HEK293 (cell line): ENCODE measurements at regions not wholly inside any gene's neighbourhood (a gene's known extent, or its start where the extent isn't known, plus 50 kb on each side); places are given as distances from the start of the nearest gene placed in this dataset.

ENCODE experiments used
- CTCF ChIA-PET: fragments of 350-600 bp; formaldehyde crosslinking; extraction: SDS; loops from one replicate; lab custom pipeline; 2021; ENCODE audit warnings: antibody characterized with exemption; lab: Yijun Ruan, JAX
- POLR2A ChIA-PET: fragments of 300-600 bp; formaldehyde crosslinking; extraction: SDS; loops from one replicate; lab custom pipeline; 2020; ENCODE audit warnings: antibody characterized with exemption, inconsistent platforms; lab: Yijun Ruan, JAX
- H3K27ac ChIP-seq: fragments of 200-500 bp; sonication (Bioruptor generic); 2 replicates; pipeline ENCODE4 v1.5.1; 2014; ENCODE audit warnings: low read depth, low read length, control low read depth, inconsistent platforms; ENCODE audit errors: extremely low read depth
- H3K36me3 ChIP-seq, 2 experiments: fragments of 200-500 bp in 1 of 2; sonication (Bioruptor generic) in 1 of 2; 1 replicate in 1 of 2; 2 replicates in 1 of 2; pipeline ENCODE4 v1.5.1; 2014 to 2017; ENCODE audit warnings: inconsistent platforms in 2 of 2, low read length in 2 of 2; ENCODE audit not compliant: control insufficient read depth in 2 of 2, insufficient read depth in 1 of 2
- H3K4me1 ChIP-seq: fragments of 200-500 bp; sonication (Bioruptor generic); 2 replicates; pipeline ENCODE4 v1.5.1; 2014; ENCODE audit warnings: mild to moderate bottlenecking, low read length, inconsistent platforms; ENCODE audit not compliant: control insufficient read depth, insufficient read depth
- H3K4me3 ChIP-seq: 2 replicates; pipeline ENCODE4 v1.5.1; 2011; ENCODE audit warnings: low read depth, mild to moderate bottlenecking, control low read depth, low read length, moderate library complexity
- H3K9me3 ChIP-seq: fragments of 200-500 bp; sonication (Bioruptor generic); 2 replicates; pipeline ENCODE4 v1.5.1; 2014; ENCODE audit warnings: low read depth, low read length, inconsistent platforms; ENCODE audit not compliant: control insufficient read depth, insufficient read depth
- KLF16 ChIP-seq: fragments of 450-650 bp; formaldehyde crosslinking; IDR thresholded peaks from 2 replicates; pipeline ENCODE4 v1.5.1; 2017; ENCODE audit warnings: missing biosample characterization, missing genetic modification characterization
- MYNN ChIP-seq: fragments of 450-650 bp; formaldehyde crosslinking; IDR thresholded peaks from 2 replicates; pipeline ENCODE4 v1.5.1; 2016; ENCODE audit warnings: missing biosample characterization, missing genetic modification characterization, borderline replicate concordance
- OVOL3 ChIP-seq: fragments of 450-650 bp; formaldehyde crosslinking; IDR thresholded peaks from 2 replicates; pipeline ENCODE4 v1.5.1; 2016; ENCODE audit warnings: missing biosample characterization, missing genetic modification characterization
- SP2 ChIP-seq: fragments of 450-650 bp; formaldehyde crosslinking; IDR thresholded peaks from 2 replicates; pipeline ENCODE4 v1.5.1; 2016; ENCODE audit warnings: missing biosample characterization, missing genetic modification characterization
- YY1 ChIP-seq: fragments of 450-650 bp; formaldehyde crosslinking; IDR thresholded peaks from 2 replicates; pipeline ENCODE4 v1.5.1; 2018; ENCODE audit warnings: missing biosample characterization, missing genetic modification characterization
- ZFP37 ChIP-seq: fragments of 450-650 bp; formaldehyde crosslinking; IDR thresholded peaks from 2 replicates; pipeline ENCODE4 v1.5.1; 2016; ENCODE audit warnings: missing biosample characterization, missing genetic modification characterization
- ZIC2 ChIP-seq: fragments of 450-650 bp; formaldehyde crosslinking; IDR thresholded peaks from 2 replicates; pipeline ENCODE4 v1.5.1; 2016; ENCODE audit warnings: missing biosample characterization, missing genetic modification characterization
- ZNF132 ChIP-seq: fragments of 450-650 bp; formaldehyde crosslinking; IDR thresholded peaks from 2 replicates; pipeline ENCODE4 v1.5.1; 2017; ENCODE audit warnings: missing biosample characterization, missing genetic modification characterization, borderline replicate concordance
- ZNF140 ChIP-seq: fragments of 450-650 bp; formaldehyde crosslinking; IDR thresholded peaks from 2 replicates; pipeline ENCODE4 v1.5.1; 2016; ENCODE audit warnings: missing biosample characterization, missing genetic modification characterization
- ZNF169 ChIP-seq: fragments of 450-650 bp; formaldehyde crosslinking; IDR thresholded peaks from 2 replicates; pipeline ENCODE4 v1.5.1; 2016; ENCODE audit warnings: missing biosample characterization, missing genetic modification characterization
- ZNF211 ChIP-seq: fragments of 450-650 bp; formaldehyde crosslinking; IDR thresholded peaks from 2 replicates; pipeline ENCODE4 v1.5.1; 2016; ENCODE audit warnings: low read depth, missing biosample characterization, missing genetic modification characterization
- ZNF239 ChIP-seq: fragments of 450-650 bp; formaldehyde crosslinking; IDR thresholded peaks from 2 replicates; pipeline ENCODE4 v1.5.1; 2016; ENCODE audit warnings: missing biosample characterization, missing genetic modification characterization
- ZNF266 ChIP-seq: fragments of 450-650 bp; formaldehyde crosslinking; IDR thresholded peaks from 2 replicates; pipeline ENCODE4 v1.5.1; 2016; ENCODE audit warnings: missing biosample characterization, missing genetic modification characterization, low read depth
- ZNF324 ChIP-seq: fragments of 450-650 bp; formaldehyde crosslinking; IDR thresholded peaks from 2 replicates; pipeline ENCODE4 v1.5.1; 2016; ENCODE audit warnings: missing biosample characterization, missing genetic modification characterization
- ZNF354C ChIP-seq: fragments of 450-650 bp; formaldehyde crosslinking; IDR thresholded peaks from 2 replicates; pipeline ENCODE4 v1.5.1; 2016; ENCODE audit warnings: missing biosample characterization, missing genetic modification characterization, low read depth, borderline replicate concordance
- ZNF501 ChIP-seq: fragments of 450-650 bp; formaldehyde crosslinking; IDR thresholded peaks from 2 replicates; pipeline ENCODE4 v1.5.1; 2016; ENCODE audit warnings: missing biosample characterization, missing genetic modification characterization
- ZNF510 ChIP-seq: fragments of 450-650 bp; formaldehyde crosslinking; IDR thresholded peaks from 2 replicates; pipeline ENCODE4 v1.5.1; 2018; ENCODE audit warnings: mild to moderate bottlenecking, missing genetic modification characterization, missing biosample characterization; ENCODE audit not compliant: insufficient replicate concordance
- ZNF544 ChIP-seq: fragments of 450-650 bp; formaldehyde crosslinking; IDR thresholded peaks from 2 replicates; pipeline ENCODE4 v1.5.0; 2017; ENCODE audit warnings: missing biosample characterization, missing genetic modification characterization
- ZNF549 ChIP-seq: fragments of 450-650 bp; IDR thresholded peaks from 2 replicates; pipeline ENCODE4 v1.5.1; 2018; ENCODE audit warnings: missing biosample characterization, missing genetic modification characterization, mild to moderate bottlenecking, inconsistent platforms, moderate library complexity
- ZNF585B ChIP-seq: fragments of 450-650 bp; formaldehyde crosslinking; IDR thresholded peaks from 2 replicates; pipeline ENCODE4 v1.5.1; 2016; ENCODE audit warnings: missing biosample characterization, missing genetic modification characterization
- ZNF658 ChIP-seq: fragments of 450-650 bp; formaldehyde crosslinking; IDR thresholded peaks from 2 replicates; pipeline ENCODE4; 2016; ENCODE audit warnings: missing biosample characterization, missing genetic modification characterization
- ZNF692 ChIP-seq: fragments of 450-650 bp; formaldehyde crosslinking; IDR thresholded peaks from 2 replicates; pipeline ENCODE4 v1.5.1; 2016; ENCODE audit warnings: missing biosample characterization, missing genetic modification characterization
- ZNF707 ChIP-seq: fragments of 450-650 bp; formaldehyde crosslinking; IDR thresholded peaks from 2 replicates; pipeline ENCODE4 v1.5.1; 2016; ENCODE audit warnings: missing biosample characterization, missing genetic modification characterization
- ZNF791 ChIP-seq: fragments of 450-650 bp; formaldehyde crosslinking; IDR thresholded peaks from 2 replicates; pipeline ENCODE4 v1.5.1; 2016; ENCODE audit warnings: missing biosample characterization, missing genetic modification characterization
- TF ChIP-seq, protein P1 (sequence below): fragments of 450-650 bp; formaldehyde crosslinking; IDR thresholded peaks from 2 replicates; pipeline ENCODE4 v1.5.1; 2016; ENCODE audit warnings: missing biosample characterization, missing genetic modification characterization
- TF ChIP-seq, protein P2 (sequence below): fragments of 450-650 bp; formaldehyde crosslinking; IDR thresholded peaks from 2 replicates; pipeline ENCODE4 v1.5.1; 2016; ENCODE audit warnings: missing biosample characterization, missing genetic modification characterization

DNA sequence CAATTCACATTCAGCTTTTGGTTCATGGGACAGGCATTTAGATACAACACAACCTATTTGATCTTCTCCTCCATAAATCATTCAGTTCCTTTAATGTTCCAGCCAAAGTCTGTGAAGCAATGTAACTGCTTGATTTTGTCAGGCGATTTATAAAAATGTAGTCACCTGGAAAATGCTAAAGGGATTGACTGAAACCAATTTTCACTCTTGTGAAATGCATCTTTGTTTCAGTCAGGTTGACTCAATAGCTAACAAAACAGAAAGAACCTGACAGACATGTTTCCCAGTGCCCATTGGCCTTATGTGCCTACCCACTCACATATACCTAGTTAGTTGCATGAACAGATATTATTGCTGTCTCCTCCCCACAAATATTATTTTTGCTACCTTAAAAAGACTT lies 335.7 kb downstream of the CHRM3 start:
- CTCF ChIA-PET, result interaction anchor here (0.8 kb wide), 1 partner anchor 309 kb away, joined by 3 read pairs; no protein-coding TSS in a partner anchor
- no peaks in the 10 kb centered on the region for H3K36me3 ChIP-seq
- H3K4me1 ChIP-seq, result peaks cover 21% of the 10 kb centered on the region
- TF ChIP-seq ZNF211 (no peak), ZNF585B (tag by site-specific recombination) (no peak), ZNF544 (tag by site-specific recombination) (no peak), YY1 (no peak), KLF16 (no peak), MYNN (tag by site-specific recombination) (no peak)
- TF ChIP-seq, protein P1, sequence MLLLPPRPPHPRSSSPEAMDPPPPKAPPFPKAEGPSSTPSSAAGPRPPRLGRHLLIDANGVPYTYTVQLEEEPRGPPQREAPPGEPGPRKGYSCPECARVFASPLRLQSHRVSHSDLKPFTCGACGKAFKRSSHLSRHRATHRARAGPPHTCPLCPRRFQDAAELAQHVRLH (tag by site-specific recombination), result no peak
- no peak overlapping the region for H3K4me3 ChIP-seq
- no peak overlapping the region for H3K27ac ChIP-seq
- no peaks in the 10 kb centered on the region for H3K9me3 ChIP-seq
- POLR2A ChIA-PET, result no interaction called here

DNA sequence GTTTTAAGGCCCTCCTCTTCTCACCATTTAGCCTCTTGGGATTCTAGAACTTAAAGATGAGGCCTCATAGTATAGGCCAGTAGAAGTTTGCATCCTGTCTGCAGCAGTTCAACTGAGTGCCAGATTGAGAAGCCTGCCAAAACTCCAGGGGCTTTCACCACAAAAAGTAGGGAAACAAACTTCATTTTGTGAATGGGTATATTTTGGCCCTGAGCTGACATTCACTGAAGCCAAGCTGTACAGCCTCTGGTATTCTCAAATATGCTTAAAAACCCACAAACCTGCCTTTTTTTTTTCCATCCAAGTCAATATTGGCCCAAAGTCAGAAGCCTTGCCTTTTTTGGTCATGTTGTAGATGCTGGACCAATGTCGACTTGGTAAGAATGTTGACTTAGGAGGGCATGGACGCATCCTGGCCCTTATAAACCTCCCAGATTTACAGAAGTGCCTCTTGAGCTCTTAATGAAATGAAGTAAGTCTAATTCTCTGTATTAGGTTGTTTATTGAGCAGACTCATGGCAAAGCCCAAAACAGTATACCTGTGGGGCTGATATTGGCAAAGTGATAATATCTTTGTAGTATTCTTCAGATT lies 337.5 kb downstream of the CHRM3 start:
- CTCF ChIA-PET, result interaction anchor here (0.6 to 0.8 kb wide), 2 partner anchors 48 to 277 kb away, joined by 3 to 4 read pairs; no protein-coding TSS in a partner anchor
- peaks cover 13% of the 10 kb centered on the region for H3K4me1 ChIP-seq

DNA sequence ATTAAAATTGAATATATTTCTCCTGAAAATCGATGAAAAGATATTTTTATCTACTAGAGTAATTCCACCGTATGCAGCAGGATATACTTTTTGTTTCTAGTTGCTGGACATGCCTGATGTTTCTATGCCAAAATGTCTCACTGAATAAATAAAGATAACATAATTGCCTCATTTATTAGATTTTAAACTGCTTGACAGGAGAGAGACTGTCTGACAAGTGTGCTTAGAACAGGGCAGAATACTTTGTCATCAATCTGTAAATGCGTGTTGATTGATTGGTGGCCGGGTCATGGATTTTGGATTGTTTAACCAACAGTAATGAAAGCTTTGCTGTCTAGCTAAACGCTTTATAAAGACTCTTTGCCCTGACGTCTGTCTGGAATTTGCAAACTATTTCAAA lies 339.0 kb downstream of the CHRM3 start:
- no peak overlapping the region for H3K4me3 ChIP-seq
- H3K36me3 ChIP-seq, result no peaks in the 10 kb centered on the region
- peaks cover 13% of the 10 kb centered on the region for H3K4me1 ChIP-seq
- H3K9me3 ChIP-seq, result no peaks in the 10 kb centered on the region
- TF ChIP-seq ZNF549 (tag by site-specific recombination) (no peak), ZNF140 (tag by site-specific recombination) (no peak), OVOL3 (tag by site-specific recombination) (no peak), ZFP37 (tag by site-specific recombination) (no peak), ZNF132 (tag by site-specific recombination) (no peak), ZNF266 (tag by site-specific recombination) (no peak), ZNF354C (no peak), ZNF791 (tag by site-specific recombination) (no peak), ZIC2 (tag by site-specific recombination) (no peak), ZNF658 (tag by site-specific recombination) (no peak), ZNF501 (tag by site-specific recombination) (no peak), SP2 (tag by site-specific recombination) (no peak)
- TF ChIP-seq, protein P2, sequence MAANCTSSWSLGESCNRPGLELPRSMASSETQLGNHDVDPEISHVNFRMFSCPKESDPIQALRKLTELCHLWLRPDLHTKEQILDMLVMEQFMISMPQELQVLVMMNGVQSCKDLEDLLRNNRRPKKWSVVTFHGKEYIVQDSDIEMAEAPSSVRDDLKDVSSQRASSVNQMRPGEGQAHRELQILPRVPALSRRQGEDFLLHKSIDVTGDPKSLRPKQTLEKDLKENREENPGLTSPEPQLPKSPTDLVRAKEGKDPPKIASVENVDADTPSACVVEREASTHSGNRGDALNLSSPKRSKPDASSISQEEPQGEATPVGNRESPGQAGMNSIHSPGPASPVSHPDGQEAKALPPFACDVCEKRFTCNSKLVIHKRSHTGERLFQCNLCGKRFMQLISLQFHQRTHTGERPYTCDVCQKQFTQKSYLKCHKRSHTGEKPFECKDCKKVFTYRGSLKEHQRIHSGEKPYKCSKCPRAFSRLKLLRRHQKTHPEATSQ (tag by site-specific recombination), result no peak
- TF ChIP-seq, all 188 proteins: peak for 0
- ChIA-PET POLR2A (no interaction called here), CTCF (no interaction called here)
- H3K27ac ChIP-seq, result no peak overlapping the region

More for the DNA sequence above, 337.5 kb downstream of the CHRM3 start:
- H3K27ac ChIP-seq, result no peak overlapping the region
- TF ChIP-seq YY1, result no peak
- TF ChIP-seq ZNF239 (tag by site-specific recombination), result no peak
- TF ChIP-seq ZNF324 (tag by site-specific recombination), result no peak
- no peak for TF ChIP-seq ZNF707 (tag by site-specific recombination)
- TF ChIP-seq ZNF692 (tag by site-specific recombination), result no peak
- no peak for TF ChIP-seq ZNF510 (tag by site-specific recombination)
- TF ChIP-seq ZNF169 (tag by site-specific recombination), result no peak
- TF ChIP-seq SP2 (tag by site-specific recombination), result no peak
- H3K9me3 ChIP-seq, result no peaks in the 10 kb centered on the region
- POLR2A ChIA-PET, result no interaction called here
- H3K4me3 ChIP-seq, result no peak overlapping the region
- no peaks in the 10 kb centered on the region for H3K36me3 ChIP-seq
